H1 (cell line): ENCODE measurements at regions not wholly inside any gene's neighbourhood (a gene's known extent, or its start where the extent isn't known, plus 50 kb on each side); places are given as distances from the start of the nearest gene placed in this dataset.

ENCODE experiments used
- CBX8 ChIP-seq: fragments of 300-800, 300-1000 bp; sonication (generic); IDR thresholded peaks from 2 replicates; pipeline ENCODE4 v1.7.1; 2016; ENCODE audit warnings: low read depth, low read length, borderline replicate concordance
- KDM4A ChIP-seq: IDR thresholded peaks from one replicate; pipeline ENCODE4 v1.7.1; 2012; ENCODE audit warnings: low read depth, mild to moderate bottlenecking, moderate library complexity, low read length, inconsistent platforms; ENCODE audit not compliant: severe bottlenecking
- RBBP5 ChIP-seq: IDR thresholded peaks from 2 replicates; pipeline ENCODE4 v1.7.1; 2012; ENCODE audit warnings: low read depth, mild to moderate bottlenecking, inconsistent platforms, low read length, moderate library complexity, borderline replicate concordance
- RFX5 ChIP-seq: IDR thresholded peaks from 2 replicates; pipeline ENCODE4 v1.6.1; 2011; ENCODE audit warnings: low read depth, low read length, improper control_type of control experiment, borderline replicate concordance
- TF ChIP-seq, protein P1 (sequence below): IDR thresholded peaks from 2 replicates; pipeline ENCODE4 v1.6.1; 2012; ENCODE audit warnings: inconsistent platforms

DNA sequence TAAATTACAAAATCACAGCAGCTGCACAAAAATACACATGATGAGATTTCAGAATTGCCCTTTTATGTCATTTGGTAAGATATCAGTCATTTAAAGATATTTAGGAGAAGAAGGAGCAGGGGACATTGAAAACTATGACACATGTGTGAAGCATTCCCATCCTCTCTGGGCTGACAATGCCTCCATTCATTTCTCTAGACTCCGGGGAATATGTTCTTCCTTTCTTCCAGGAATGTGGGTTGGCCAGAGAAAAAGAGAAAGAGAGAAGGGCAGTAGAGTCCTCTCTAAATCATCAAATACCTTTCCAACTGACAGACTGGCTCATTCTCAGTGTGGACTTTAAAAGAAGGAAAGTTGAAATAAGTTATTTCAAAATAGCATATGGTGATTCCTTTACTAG is 205.6 kb upstream of the ADAMTSL1 start (continued):
- no peak for TF ChIP-seq RBBP5
- no peak for TF ChIP-seq KDM4A
- TF ChIP-seq, protein P1, sequence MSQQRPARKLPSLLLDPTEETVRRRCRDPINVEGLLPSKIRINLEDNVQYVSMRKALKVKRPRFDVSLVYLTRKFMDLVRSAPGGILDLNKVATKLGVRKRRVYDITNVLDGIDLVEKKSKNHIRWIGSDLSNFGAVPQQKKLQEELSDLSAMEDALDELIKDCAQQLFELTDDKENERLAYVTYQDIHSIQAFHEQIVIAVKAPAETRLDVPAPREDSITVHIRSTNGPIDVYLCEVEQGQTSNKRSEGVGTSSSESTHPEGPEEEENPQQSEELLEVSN = no peak
- TF ChIP-seq RFX5 = no peak
- TF ChIP-seq CBX8 = no peak
- TF ChIP-seq, all 59 proteins: peak for 0
